Loucy (cell line): ENCODE measurements at regions not wholly inside any gene's neighbourhood (a gene's known extent, or its start where the extent isn't known, plus 50 kb on each side); places are given as distances from the start of the nearest gene placed in this dataset.

Experiments
- H2AFZ ChIP-seq: fragments of 200-600 bp; sonication (generic); 2 replicates; pipeline ENCODE4 v1.6.0; 2016; ENCODE audit warnings: antibody characterized with exemption, mild to moderate bottlenecking, low read length, moderate library complexity
- H3F3A ChIP-seq: fragments of 200-600 bp; 2 replicates; pipeline ENCODE4 v1.6.0; 2016; ENCODE audit warnings: antibody characterized with exemption, low read depth, mild to moderate bottlenecking
- H3K27me3 ChIP-seq: fragments of 200-600 bp; sonication (generic); 2 replicates; pipeline ENCODE4 v1.6.1; 2014; ENCODE audit warnings: low read length, mild to moderate bottlenecking; ENCODE audit not compliant: insufficient read depth, poor library complexity, severe bottlenecking
- H3K36me3 ChIP-seq: fragments of 200-600 bp; sonication (generic); 2 replicates; pipeline ENCODE4 v1.6.1; 2016; ENCODE audit warnings: low read length; ENCODE audit not compliant: insufficient read depth
- H3K4me1 ChIP-seq: fragments of 200-600 bp; sonication (generic); 2 replicates; pipeline ENCODE4 v1.5.1; 2014; ENCODE audit warnings: low read length, mild to moderate bottlenecking; ENCODE audit not compliant: insufficient read depth, poor library complexity, severe bottlenecking
- H3K4me2 ChIP-seq: fragments of 200-600 bp; sonication (generic); 2 replicates; pipeline ENCODE4 v1.6.0; 2014; ENCODE audit warnings: antibody characterized with exemption, low read length, low read depth, mild to moderate bottlenecking; ENCODE audit not compliant: poor library complexity, severe bottlenecking
- H3K4me3 ChIP-seq: fragments of 200-600 bp; sonication (generic); 2 replicates; pipeline ENCODE4 v1.5.1; 2014; ENCODE audit warnings: low read length, mild to moderate bottlenecking, mixed read lengths; ENCODE audit not compliant: poor library complexity, severe bottlenecking
- H3K79me2 ChIP-seq: fragments of 200-600 bp; sonication (generic); 2 replicates; pipeline ENCODE4 v1.6.1; 2014; ENCODE audit warnings: low read length; ENCODE audit not compliant: insufficient read depth
- H3K9ac ChIP-seq: fragments of 200-600 bp; sonication (generic); 2 replicates; pipeline ENCODE4 v1.6.0; 2014; ENCODE audit warnings: mild to moderate bottlenecking, low read depth, low read length, moderate library complexity; ENCODE audit not compliant: poor library complexity, severe bottlenecking
- H3K9me2 ChIP-seq: fragments of 200-600 bp; sonication (generic); replicated peaks from 2 replicates; pipeline ENCODE4 v1.6.1; 2016; ENCODE audit warnings: low read depth, low read length, mixed read lengths
- H3K9me3 ChIP-seq: fragments of 200-600 bp; sonication (generic); 2 replicates; pipeline ENCODE4 v1.6.1; 2014; ENCODE audit warnings: mild to moderate bottlenecking, antibody characterized with exemption, low read length, low read depth; ENCODE audit not compliant: insufficient read depth
- H4K20me1 ChIP-seq: fragments of 200-600 bp; sonication (generic); 2 replicates; pipeline ENCODE4 v1.6.0; 2014; ENCODE audit warnings: antibody characterized with exemption, low read length, mild to moderate bottlenecking; ENCODE audit not compliant: insufficient read depth, poor library complexity, severe bottlenecking
- CTCF ChIP-seq: fragments of 200-600 bp; sonication (generic); conservative IDR thresholded peaks from 2 replicates; pipeline ENCODE4 v1.5.1; 2014; ENCODE audit warnings: mild to moderate bottlenecking, antibody characterized with exemption, low read length
- EZH2phosphoT487 ChIP-seq: fragments of 200-600 bp; IDR thresholded peaks from 2 replicates; pipeline ENCODE4 v1.6.1; 2018; ENCODE audit warnings: antibody characterized with exemption, mild to moderate bottlenecking, moderate library complexity, borderline replicate concordance

GRCh38 chr2:41720331-41721251, 327.2 kb upstream of the PKDCC start:
- Histone ChIP-seq H3K9me2 (no peaks in the 10 kb centered on the region), H3K4me2 (peak overlapping the region; percentile 62), H3K79me2 (no peaks in the 10 kb centered on the region), H3K36me3 (no peaks in the 10 kb centered on the region), H3K9me3 (no peaks in the 10 kb centered on the region), H2AFZ (peak overlapping the region; percentile 89), H3K9ac (peak overlapping the region; percentile 33), H3K4me1 (peaks cover 8% of the 10 kb centered on the region), H3K4me3 (peak overlapping the region; percentile 48), H3K27me3 (no peaks in the 10 kb centered on the region), H3F3A (no peaks in the 10 kb centered on the region), H4K20me1 (no peaks in the 10 kb centered on the region)
- TF ChIP-seq CTCF (no peak), EZH2phosphoT487 (no peak)

GRCh38 chr2:41722668-41723369, 325.0 kb upstream of the PKDCC start:
- no peak overlapping the region for H2AFZ ChIP-seq
- H3K9me2 ChIP-seq, result no peaks in the 10 kb centered on the region
- no peak for TF ChIP-seq CTCF
- no peak for TF ChIP-seq EZH2phosphoT487
- H3K4me2 ChIP-seq, result no peak overlapping the region
- no peaks in the 10 kb centered on the region for H4K20me1 ChIP-seq
- peaks cover 8% of the 10 kb centered on the region for H3K4me1 ChIP-seq
- H3K27me3 ChIP-seq, result no peaks in the 10 kb centered on the region
- no peaks in the 10 kb centered on the region for H3K36me3 ChIP-seq
- H3F3A ChIP-seq, result no peaks in the 10 kb centered on the region
- H3K9me3 ChIP-seq, result no peaks in the 10 kb centered on the region
- no peak overlapping the region for H3K4me3 ChIP-seq
- H3K79me2 ChIP-seq, result no peaks in the 10 kb centered on the region
- no peak overlapping the region for H3K9ac ChIP-seq

DNA sequence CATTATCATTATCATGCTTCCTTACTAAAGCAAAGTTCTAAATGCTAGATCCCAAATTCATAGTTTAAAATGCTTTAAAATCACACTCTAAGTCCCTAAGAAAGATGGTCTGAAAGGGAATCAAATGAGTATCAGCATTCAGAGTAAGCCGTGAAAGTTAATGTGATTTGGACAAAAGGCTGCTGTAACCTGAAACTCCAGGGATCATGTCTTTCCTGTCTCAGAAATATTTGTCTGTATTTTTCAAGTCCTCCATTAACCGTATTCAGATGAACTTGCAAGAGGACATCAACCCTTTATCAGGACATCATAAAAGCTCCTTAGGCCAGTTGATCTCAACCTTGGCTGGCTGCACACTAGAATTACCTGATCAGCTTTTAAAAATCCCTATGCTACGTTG, 324.3 kb upstream of the PKDCC start:
- Histone ChIP-seq H3K4me2 (no peak overlapping the region), H3K36me3 (no peaks in the 10 kb centered on the region), H2AFZ (no peak overlapping the region), H3K4me1 (peaks cover 8% of the 10 kb centered on the region), H3K9ac (no peak overlapping the region), H3K27me3 (no peaks in the 10 kb centered on the region), H4K20me1 (no peaks in the 10 kb centered on the region), H3F3A (no peaks in the 10 kb centered on the region), H3K79me2 (no peaks in the 10 kb centered on the region), H3K9me2 (no peaks in the 10 kb centered on the region), H3K9me3 (no peaks in the 10 kb centered on the region), H3K4me3 (no peak overlapping the region)
- no peak for TF ChIP-seq EZH2phosphoT487
- no peak for TF ChIP-seq CTCF
